Liver (tissue), 7 donors: ENCODE measurements at regions not wholly inside any gene's neighbourhood (a gene's known extent, or its start where the extent isn't known, plus 50 kb on each side); places are given as distances from the start of the nearest gene placed in this dataset.

ENCODE experiments used
- DNase-seq: peaks from one replicate; pipeline ENCODE4 v3.0.0-alpha.2; 2017; ENCODE audit warnings: low spot score
- H3K27ac ChIP-seq, 2 donors: one replicate each; pipeline ENCODE4 v1.7.0; 2013; ENCODE audit warnings: inconsistent platforms in 2 of 2, low read length in 2 of 2, control low read depth in 1 of 2, low read depth in 1 of 2, mild to moderate bottlenecking in 1 of 2
- H3K27me3 ChIP-seq, 4 donors: one replicate each; pipeline versions ENCODE4 v1.6.1 to v1.7.0; 2013; ENCODE audit warnings: low read length in 3 of 4, inconsistent platforms in 1 of 4, mild to moderate bottlenecking in 1 of 4, moderate library complexity in 1 of 4; ENCODE audit not compliant: control insufficient read depth in 4 of 4, insufficient read depth in 4 of 4
- H3K36me3 ChIP-seq, 4 donors: one replicate each; pipeline versions ENCODE4 v1.6.1 to v1.7.0; 2013; ENCODE audit warnings: low read length in 3 of 4, mild to moderate bottlenecking in 3 of 4, low read depth in 1 of 4, moderate library complexity in 1 of 4; ENCODE audit not compliant: control insufficient read depth in 4 of 4, insufficient read depth in 3 of 4
- H3K4me1 ChIP-seq, 4 donors: one replicate each; pipeline versions ENCODE4 v1.6.1 to v1.7.0; 2013; ENCODE audit warnings: low read length in 3 of 4, mild to moderate bottlenecking in 3 of 4, moderate library complexity in 1 of 4; ENCODE audit not compliant: control insufficient read depth in 4 of 4, insufficient read depth in 4 of 4
- H3K4me3 ChIP-seq, 3 donors: one replicate each; pipeline versions ENCODE4 v1.6.1 to v1.7.0; 2013; ENCODE audit warnings: low read length in 3 of 3, control low read depth in 1 of 3, low read depth in 1 of 3, mild to moderate bottlenecking in 1 of 3
- H3K9ac ChIP-seq, 2 donors: one replicate each; pipeline ENCODE4 v1.7.0; 2013; ENCODE audit warnings: low read length in 2 of 2, mild to moderate bottlenecking in 2 of 2, moderate library complexity in 2 of 2, control low read depth in 1 of 2, low read depth in 1 of 2
- H3K9me3 ChIP-seq, 4 donors: one replicate each; pipeline versions ENCODE4 v1.6.1 to v1.7.0; 2013; ENCODE audit warnings: low read length in 3 of 4; ENCODE audit not compliant: control insufficient read depth in 4 of 4
- EGR1 ChIP-seq, 2 donors: IDR thresholded peaks; 2 replicates each; pipeline ENCODE4 v1.6.1; 2016 to 2018; ENCODE audit warnings: antibody characterized with exemption in 2 of 2, low read depth in 2 of 2
- FOXA1 ChIP-seq: IDR thresholded peaks from 2 replicates; pipeline ENCODE4 v1.6.1; 2016; ENCODE audit warnings: antibody characterized with exemption
- FOXA2 ChIP-seq: IDR thresholded peaks from 2 replicates; pipeline ENCODE4 v1.6.1; 2016; ENCODE audit warnings: antibody characterized with exemption
- GABPA ChIP-seq, 2 donors: IDR thresholded peaks in 1 of 2; conservative IDR thresholded peaks in 1 of 2; 2 replicates each; pipeline ENCODE4 v1.6.1; 2016; ENCODE audit warnings: antibody characterized with exemption in 2 of 2, mild to moderate bottlenecking in 1 of 2, moderate library complexity in 1 of 2
- HNF4A ChIP-seq, 2 donors: conservative IDR thresholded peaks; 2 replicates each; pipeline ENCODE4 v1.6.1; 2016; ENCODE audit warnings: antibody characterized with exemption in 2 of 2, mild to moderate bottlenecking in 2 of 2
- JUND ChIP-seq, 2 donors: IDR thresholded peaks; 2 replicates each; pipeline ENCODE4 v1.6.1; 2016; ENCODE audit warnings: antibody characterized with exemption in 2 of 2
- MAX ChIP-seq: IDR thresholded peaks from 2 replicates; pipeline ENCODE4 v1.6.1; 2016; ENCODE audit warnings: antibody characterized with exemption
- NR2F2 ChIP-seq: IDR thresholded peaks from 2 replicates; pipeline ENCODE4 v1.6.1; 2016; ENCODE audit warnings: antibody characterized with exemption
- RAD21 ChIP-seq, 2 donors: IDR thresholded peaks; 2 replicates each; pipeline ENCODE4 v1.6.1; 2016; ENCODE audit warnings: antibody characterized with exemption in 2 of 2, mild to moderate bottlenecking in 2 of 2
- RXRA ChIP-seq, 2 donors: IDR thresholded peaks; 2 replicates each; pipeline ENCODE4 v1.6.1; 2017 to 2018; ENCODE audit warnings: antibody characterized with exemption in 2 of 2, mild to moderate bottlenecking in 1 of 2
- SP1 ChIP-seq: IDR thresholded peaks from 2 replicates; pipeline ENCODE4 v1.6.1; 2018; ENCODE audit warnings: antibody characterized with exemption, mild to moderate bottlenecking
- TAF1 ChIP-seq: conservative IDR thresholded peaks from 2 replicates; pipeline ENCODE4 v1.6.1; 2016; ENCODE audit warnings: antibody characterized with exemption, mild to moderate bottlenecking
- YY1 ChIP-seq: IDR thresholded peaks from 2 replicates; pipeline ENCODE4 v1.6.1; 2016; ENCODE audit warnings: antibody characterized with exemption, mild to moderate bottlenecking
- WGBS: extraction: QIAGEN DNeasy Blood & Tissue Kit; methylation state at CpG from one replicate; pipeline ENCODE4 v1.1.7; 2013; 5-methylcytosine and 5-hydroxymethylcytosine counted together
- TF ChIP-seq, protein P1 (sequence below): IDR thresholded peaks from 2 replicates; pipeline ENCODE4 v1.6.1; 2016; ENCODE audit warnings: antibody characterized with exemption, mild to moderate bottlenecking
- TF ChIP-seq, protein P2 (sequence below): IDR thresholded peaks from 2 replicates; pipeline ENCODE4 v1.6.1; 2016; ENCODE audit warnings: antibody characterized with exemption
- TF ChIP-seq, protein P3 (sequence below): IDR thresholded peaks from 2 replicates; pipeline ENCODE4 v1.6.1; 2016; ENCODE audit warnings: antibody characterized with exemption
- donor health status: healthy.
- donor health status: healthy.
- donor health status: healthy.
- donor health status: healthy.

DNA sequence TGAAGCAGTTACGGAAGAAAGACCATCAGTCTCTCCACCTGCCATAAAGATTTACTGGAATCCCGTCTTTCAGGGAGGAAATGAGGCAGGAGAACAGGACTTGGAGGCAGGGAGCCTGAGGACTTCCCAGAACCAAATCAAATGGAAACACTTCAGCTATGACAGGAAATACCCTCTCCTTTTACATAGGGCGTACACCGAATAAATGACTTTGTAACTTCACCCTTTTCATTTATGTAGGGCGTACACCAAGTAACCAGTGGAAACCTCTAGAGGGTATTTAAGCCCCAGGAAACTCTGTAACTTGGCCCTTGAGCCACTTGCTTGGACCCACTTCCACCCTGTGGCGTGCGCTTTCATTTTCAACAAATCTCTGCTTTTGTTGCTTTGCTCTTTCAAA is 218.3 kb upstream of the SLC39A10 start (continued):
- TF ChIP-seq, protein P1, sequence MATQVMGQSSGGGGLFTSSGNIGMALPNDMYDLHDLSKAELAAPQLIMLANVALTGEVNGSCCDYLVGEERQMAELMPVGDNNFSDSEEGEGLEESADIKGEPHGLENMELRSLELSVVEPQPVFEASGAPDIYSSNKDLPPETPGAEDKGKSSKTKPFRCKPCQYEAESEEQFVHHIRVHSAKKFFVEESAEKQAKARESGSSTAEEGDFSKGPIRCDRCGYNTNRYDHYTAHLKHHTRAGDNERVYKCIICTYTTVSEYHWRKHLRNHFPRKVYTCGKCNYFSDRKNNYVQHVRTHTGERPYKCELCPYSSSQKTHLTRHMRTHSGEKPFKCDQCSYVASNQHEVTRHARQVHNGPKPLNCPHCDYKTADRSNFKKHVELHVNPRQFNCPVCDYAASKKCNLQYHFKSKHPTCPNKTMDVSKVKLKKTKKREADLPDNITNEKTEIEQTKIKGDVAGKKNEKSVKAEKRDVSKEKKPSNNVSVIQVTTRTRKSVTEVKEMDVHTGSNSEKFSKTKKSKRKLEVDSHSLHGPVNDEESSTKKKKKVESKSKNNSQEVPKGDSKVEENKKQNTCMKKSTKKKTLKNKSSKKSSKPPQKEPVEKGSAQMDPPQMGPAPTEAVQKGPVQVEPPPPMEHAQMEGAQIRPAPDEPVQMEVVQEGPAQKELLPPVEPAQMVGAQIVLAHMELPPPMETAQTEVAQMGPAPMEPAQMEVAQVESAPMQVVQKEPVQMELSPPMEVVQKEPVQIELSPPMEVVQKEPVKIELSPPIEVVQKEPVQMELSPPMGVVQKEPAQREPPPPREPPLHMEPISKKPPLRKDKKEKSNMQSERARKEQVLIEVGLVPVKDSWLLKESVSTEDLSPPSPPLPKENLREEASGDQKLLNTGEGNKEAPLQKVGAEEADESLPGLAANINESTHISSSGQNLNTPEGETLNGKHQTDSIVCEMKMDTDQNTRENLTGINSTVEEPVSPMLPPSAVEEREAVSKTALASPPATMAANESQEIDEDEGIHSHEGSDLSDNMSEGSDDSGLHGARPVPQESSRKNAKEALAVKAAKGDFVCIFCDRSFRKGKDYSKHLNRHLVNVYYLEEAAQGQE = no peak

DNA sequence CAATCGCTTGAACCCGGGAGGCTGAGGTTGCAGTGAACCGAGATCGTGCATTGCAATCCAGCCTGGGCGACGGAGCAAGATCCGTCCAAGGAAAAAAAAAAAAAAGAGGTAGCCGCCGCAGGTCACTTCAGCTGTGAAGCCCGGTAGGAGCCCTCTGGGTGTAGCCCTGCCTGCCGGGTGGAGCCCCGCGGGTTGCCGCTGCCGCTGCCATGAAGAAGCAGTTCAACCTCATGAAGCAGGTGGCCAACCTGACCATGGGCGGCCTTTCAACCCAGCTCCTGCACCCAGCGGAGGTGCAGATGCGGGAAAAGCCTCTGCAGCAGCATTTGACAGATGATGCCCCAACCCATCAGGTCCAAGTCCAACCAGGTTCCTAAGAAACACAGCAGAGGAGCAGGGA is 219.5 kb upstream of the SLC39A10 start:
- TF ChIP-seq HNF4A (conservative IDR thresholded peaks at IDR 0.05) (no peak), YY1 (no peak), RXRA (IDR thresholded peaks at IDR 0.05) (no peak), EGR1 (IDR thresholded peaks at IDR 0.05; ENCODE audit: low read depth in 2 of 2) (no peak), JUND (IDR thresholded peaks at IDR 0.05) (no peak), NR2F2 (no peak), MAX (no peak), FOXA2 (no peak), RAD21 (IDR thresholded peaks at IDR 0.05) (no peak), SP1 (no peak), GABPA (IDR thresholded peaks at IDR 0.05 in 1 of 2, conservative IDR thresholded peaks at IDR 0.05 in 1 of 2) (no peak), TAF1 (no peak), FOXA1 (no peak)
- TF ChIP-seq, protein P2, sequence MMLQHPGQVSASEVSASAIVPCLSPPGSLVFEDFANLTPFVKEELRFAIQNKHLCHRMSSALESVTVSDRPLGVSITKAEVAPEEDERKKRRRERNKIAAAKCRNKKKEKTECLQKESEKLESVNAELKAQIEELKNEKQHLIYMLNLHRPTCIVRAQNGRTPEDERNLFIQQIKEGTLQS = no peak
- TF ChIP-seq, protein P1 = no peak
- TF ChIP-seq, protein P3, sequence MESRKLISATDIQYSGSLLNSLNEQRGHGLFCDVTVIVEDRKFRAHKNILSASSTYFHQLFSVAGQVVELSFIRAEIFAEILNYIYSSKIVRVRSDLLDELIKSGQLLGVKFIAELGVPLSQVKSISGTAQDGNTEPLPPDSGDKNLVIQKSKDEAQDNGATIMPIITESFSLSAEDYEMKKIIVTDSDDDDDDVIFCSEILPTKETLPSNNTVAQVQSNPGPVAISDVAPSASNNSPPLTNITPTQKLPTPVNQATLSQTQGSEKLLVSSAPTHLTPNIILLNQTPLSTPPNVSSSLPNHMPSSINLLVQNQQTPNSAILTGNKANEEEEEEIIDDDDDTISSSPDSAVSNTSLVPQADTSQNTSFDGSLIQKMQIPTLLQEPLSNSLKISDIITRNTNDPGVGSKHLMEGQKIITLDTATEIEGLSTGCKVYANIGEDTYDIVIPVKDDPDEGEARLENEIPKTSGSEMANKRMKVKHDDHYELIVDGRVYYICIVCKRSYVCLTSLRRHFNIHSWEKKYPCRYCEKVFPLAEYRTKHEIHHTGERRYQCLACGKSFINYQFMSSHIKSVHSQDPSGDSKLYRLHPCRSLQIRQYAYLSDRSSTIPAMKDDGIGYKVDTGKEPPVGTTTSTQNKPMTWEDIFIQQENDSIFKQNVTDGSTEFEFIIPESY = no peak
- Histone ChIP-seq H3K27me3 (no peaks in the 10 kb centered on the region), H3K9me3 (peaks cover 0 to 4% (median 0%) of the 10 kb centered on the region in 4 donors), H3K9ac (no peak overlapping the region), H3K4me3 (no peak overlapping the region), H3K36me3 (no peaks in the 10 kb centered on the region), H3K27ac (no peak overlapping the region), H3K4me1 (no peaks in the 10 kb centered on the region)
- no peak for DNase-seq
- 95% methylated on average over 18 of the region's 18 CpGs for WGBS
